HG02840 (cell line): ENCODE measurements at regions not wholly inside any gene's neighbourhood (a gene's known extent, or its start where the extent isn't known, plus 50 kb on each side); places are given as distances from the start of the nearest gene placed in this dataset.
A peak's percentile ranks its signal among the peaks of the same experiment; 100 is the strongest.

ENCODE experiments used
- ATAC-seq: cut with Tn5 transposase; IDR thresholded peaks from one replicate; pipeline ENCODE4 v1.9.1; 2021; ENCODE audit warnings: mild to moderate bottlenecking, moderate library complexity, moderate number of reproducible peaks; ENCODE audit not compliant: unreplicated experiment, low FRiP score

- ATAC-seq = no peak
These were observed 87.1 kb upstream of the PLEKHG7 start for GRCh38 chr12:92615703-92616102.

DNA sequence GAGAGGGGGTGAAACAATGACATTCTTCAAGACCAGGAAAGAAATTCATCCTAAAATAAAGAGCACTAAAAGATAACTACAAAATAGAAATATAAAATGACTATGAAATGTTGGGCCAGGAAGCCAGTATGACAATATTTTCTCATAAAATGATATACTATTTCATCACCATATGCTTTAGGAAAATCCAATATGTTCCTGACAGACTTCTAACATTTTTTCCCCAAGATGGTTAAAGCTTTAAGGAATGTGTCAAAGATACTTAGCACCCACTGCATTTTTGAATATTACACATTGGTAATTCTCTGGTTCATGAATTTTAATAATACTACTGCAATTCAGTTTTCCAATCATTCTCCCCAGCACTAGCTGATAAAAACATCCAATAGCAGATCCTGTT, 87.7 kb upstream of the PLEKHG7 start:
- ATAC-seq = no peak

DNA sequence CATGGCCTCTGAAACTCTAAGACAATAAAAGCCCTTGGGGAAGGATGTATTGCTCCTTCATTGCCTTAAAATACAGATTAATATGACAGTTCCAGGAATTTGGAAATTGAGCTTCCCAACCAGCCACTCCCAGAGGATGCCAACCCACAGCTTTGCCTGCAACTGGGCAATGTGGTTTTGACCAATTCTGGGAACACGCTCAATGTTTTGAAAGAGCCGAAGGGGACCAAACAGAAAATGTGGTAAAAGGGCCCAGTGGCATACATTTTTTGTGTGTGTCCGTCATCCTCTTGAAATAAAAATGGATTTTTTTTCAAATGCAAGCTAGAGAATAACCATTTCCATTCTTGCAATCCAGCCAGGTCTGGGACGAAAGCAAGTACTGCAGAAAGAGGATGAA, 88.3 kb upstream of the PLEKHG7 start:
- no peak for ATAC-seq

DNA sequence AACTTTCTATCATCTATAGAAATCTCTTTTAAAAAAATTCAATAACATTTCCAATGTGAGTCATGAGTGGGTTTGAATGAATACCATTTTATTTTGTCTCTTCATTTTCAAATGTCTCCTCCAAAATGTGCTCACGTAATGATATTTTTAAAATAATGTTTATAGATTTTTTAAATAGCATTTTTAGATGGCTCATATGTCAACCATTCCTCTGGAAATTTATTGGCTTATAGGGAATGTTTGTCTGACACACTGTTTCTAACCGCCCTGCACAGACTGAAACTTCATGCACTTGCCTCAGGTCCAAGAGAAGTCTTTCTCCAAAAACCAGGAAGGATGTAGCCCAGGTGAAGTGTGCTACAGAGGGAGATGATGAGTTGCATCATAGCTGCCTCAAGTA, 88.8 kb upstream of the PLEKHG7 start:
- no peak for ATAC-seq

DNA sequence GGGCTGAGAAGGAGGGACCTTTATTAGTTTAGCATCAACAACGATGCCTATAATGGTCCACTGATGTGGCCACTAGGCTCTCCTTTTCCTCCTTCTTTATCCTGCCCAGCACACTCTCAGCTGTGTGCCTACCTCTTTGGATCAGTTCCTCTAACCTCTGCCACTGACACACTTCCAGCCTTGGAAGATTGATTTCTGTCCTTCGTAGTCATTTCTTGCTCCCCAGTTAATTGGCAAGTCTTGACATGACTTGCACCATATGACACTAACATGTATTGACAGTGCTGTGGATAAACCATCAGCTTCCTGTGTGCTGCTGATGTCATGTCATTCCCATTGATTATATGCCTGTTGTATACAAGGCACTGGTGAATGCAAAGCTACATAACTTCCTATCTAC, 90.2 kb upstream of the PLEKHG7 start:
- ATAC-seq = no peak

- no peak for ATAC-seq
These were observed 94.4 kb upstream of the PLEKHG7 start for GRCh38 chr12:92608151-92609091.

DNA sequence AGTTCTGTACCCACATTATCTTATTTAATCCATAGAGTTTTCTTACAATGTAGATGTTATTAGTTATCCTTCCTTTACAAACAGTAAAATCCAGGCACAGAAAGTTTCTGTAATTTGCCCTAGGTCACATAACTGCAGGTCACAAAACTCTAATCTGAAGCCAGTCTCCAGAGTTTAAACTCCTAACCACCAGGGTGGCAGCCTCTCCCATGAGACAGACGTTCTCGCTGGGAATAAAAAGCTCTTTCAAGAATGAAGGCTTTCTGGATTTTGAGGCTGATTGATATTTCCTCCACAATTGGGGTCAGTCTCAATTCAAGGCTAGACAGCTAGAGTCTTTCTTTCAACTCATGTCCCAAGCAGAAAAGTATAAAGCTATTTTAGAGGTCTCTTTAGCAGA, 95.8 kb upstream of the PLEKHG7 start:
- ATAC-seq = no peak

DNA sequence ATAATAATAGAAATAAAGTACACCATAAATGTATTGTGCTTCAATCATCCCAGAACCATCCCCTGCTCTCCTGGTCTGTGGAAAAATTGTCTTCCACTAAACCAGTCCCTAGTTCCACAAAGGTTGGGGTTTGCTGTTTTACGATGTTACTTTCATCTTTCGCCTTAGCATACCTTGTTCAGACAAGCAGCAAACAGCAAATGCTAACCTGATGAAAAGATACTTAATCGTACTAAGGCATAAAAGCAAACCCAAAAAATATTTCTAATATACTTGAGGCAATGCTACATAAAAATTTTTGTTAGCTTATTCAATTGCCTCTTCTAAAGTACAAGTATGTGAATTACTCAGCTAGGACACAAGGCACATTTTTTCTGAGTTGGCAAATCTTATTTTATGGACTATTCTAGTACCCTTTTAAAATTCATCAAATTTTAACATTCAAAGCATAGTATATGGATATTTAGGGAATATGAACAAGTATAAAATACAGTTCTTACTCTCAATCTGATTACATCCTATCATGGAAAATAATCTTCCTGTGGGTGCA, 97.1 kb upstream of the PLEKHG7 start:
- ATAC-seq = no peak

DNA sequence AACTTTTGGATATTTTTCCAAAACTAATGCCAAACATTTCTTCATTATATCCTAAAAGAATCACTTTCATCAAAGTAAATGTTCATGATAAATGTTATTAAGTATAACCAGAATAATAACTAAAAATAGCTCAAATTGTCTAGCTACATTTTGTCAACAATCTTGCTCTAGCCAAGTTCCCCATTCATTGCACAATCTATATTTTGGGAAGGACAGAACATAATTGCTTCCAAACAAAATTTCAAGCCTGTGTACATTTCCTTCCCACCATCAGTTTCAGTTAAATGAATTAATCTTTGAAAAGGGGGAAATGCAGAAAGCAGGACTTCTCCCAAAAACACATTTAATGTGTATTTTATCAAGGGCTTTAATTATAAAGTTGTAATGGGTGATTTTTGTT, 98.0 kb upstream of the PLEKHG7 start:
- ATAC-seq = no peak

DNA sequence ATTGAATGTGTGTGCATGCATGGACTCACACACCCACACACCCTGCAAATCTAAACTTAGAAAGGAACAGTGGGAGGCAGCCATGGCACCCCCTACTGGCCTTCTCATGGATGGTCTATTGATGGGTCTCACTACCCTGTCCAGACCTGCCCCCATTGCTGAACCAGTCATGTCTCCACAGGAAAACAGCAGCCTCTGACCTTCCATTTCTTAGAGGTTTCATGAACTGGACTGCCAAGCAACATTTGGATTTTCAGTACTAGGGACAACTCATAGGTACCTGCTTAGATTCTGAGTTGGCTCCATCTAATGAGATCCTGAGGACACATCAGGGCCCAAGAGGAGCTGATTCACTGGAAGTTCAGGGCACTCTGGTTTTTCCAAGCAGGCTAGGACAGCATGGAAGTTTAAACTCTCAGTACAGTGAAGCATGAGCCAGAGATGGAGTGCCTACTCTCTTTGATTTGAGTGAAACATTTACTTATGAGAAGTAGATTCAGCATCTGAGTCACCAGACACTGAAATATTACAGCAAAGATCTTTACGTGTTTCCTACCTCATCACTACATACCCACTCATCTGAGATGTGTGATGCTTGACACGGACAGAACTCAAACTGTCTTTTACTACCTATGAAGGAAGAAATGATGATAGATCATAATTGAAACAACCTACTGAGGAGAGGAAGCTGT, 98.9 kb upstream of the PLEKHG7 start:
- no peak for ATAC-seq

- ATAC-seq = no peak
These were observed 99.7 kb upstream of the PLEKHG7 start for GRCh38 chr12:92602930-92603623.

DNA sequence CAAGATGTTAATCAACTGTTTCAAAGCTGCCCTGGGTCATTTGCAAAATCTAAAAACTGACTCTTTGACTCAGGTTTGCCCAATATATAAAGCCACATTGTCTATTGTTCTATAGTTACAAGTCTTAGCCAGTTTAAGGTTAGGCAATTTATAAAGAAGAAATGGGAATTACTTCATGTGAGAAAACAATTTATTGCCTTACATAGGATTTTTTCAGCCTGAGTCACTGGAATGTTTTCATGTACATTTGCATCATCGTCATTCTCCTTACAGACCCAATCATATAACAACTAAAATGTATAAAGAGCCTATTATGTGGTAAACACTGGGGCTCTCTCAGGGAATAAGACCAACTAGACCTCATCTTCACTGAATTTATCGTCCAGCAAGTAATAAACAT, 100.3 kb upstream of the PLEKHG7 start:
- ATAC-seq = no peak

DNA sequence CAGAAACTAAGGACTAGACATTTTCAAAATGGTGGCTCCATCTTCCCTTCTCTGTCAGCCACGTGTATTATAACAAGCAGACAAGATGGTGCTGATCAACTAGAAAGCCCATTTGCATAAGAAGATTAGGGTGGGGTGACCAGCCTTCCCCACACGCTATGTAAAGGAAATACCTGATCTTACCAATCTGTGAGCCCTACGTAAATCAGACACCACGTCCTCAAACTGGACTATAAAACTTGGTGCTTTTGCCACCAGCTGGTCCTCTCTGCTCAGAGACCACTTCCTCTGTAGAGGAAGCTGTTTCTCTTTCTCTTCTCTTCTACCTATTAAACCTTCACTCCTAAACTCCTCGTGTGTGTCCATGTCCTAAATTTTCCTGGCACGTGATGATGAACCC, 101.1 kb upstream of the PLEKHG7 start:
- no peak for ATAC-seq

- no peak for ATAC-seq
These were observed 101.6 kb upstream of the PLEKHG7 start for GRCh38 chr12:92601176-92601575.

- ATAC-seq = no peak
These were observed 102.7 kb upstream of the PLEKHG7 start for GRCh38 chr12:92600052-92600451.

- ATAC-seq = no peak
These were observed 104.8 kb upstream of the PLEKHG7 start for GRCh38 chr12:92597997-92598396.

- no peak for ATAC-seq
These were observed 105.7 kb upstream of the PLEKHG7 start for GRCh38 chr12:92597118-92597517.

DNA sequence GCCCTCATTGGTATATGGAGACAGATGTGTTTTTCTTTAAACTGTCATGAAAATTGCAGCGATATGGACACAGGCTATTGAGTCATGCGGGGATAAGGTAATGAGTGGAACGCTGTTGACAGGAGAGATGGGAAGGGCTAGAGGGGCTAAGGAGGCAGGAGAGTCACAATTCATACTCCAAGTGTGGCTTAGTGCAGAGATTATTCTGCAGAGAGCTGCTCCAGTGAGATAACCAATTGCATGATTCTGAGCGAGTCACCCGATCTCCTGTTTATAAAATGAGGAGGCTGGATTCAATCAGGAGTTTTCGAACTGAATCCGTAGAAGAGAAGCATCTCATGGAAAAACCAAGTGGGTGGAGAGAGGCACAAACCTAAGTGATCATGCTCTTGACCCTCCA, 106.4 kb upstream of the PLEKHG7 start:
- no peak for ATAC-seq

DNA sequence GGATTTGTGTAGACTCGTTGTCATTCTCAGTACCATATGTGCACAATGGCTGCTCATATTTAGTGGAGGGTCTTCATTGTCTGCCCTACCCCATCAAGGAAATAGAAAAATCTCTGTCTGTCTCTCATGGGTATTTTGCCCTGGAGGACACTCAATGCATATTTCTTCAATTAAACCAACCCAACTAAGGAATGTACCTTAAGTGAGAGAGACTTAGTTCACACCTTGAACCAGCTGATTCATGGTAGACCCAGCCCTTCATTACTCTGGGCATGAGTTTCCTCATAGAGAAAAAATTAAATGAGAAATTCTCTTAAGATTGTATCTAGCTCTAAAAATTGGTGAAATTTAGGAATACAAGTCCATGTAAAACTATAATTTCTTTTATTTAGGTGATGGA, 107.1 kb upstream of the PLEKHG7 start:
- no peak for ATAC-seq

DNA sequence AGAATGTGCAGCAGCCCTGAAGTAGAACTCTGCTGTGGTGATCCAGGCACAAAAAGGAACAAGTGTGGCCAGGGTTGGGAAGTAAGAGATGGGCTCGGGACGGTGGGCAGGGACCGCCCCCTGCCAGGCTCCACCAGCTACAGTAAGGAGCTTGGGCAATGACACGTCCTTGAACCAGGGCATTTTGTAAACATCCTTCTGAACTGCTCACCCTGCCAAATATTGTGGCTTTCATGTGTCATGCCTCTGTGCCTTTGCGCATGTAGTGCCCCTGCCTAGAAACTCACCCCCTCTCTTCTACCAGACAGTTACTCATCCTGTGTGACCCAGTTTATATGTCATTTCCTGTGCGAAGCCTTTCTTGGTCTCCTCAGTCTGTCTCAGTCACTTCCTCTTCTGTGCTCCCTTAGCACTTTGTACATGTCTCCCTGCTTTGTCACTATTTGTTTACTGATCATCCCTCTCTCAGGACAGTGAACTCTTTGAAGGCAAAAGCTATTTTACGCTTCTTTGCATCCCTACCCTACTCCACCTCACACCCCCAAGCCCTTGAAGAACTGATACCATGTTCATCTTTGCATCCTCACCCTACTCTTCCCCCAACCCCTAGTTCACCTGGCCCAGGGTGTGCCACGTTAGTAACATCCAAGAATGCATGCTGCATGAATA, 108.9 kb upstream of the PLEKHG7 start:
- ATAC-seq = peak; percentile 99
